ENCODE measurements at regions not wholly inside any gene's neighbourhood (a gene's known extent, or its start where the extent isn't known, plus 50 kb on each side); places are given as distances from the start of the nearest gene placed in this dataset.

DNA sequence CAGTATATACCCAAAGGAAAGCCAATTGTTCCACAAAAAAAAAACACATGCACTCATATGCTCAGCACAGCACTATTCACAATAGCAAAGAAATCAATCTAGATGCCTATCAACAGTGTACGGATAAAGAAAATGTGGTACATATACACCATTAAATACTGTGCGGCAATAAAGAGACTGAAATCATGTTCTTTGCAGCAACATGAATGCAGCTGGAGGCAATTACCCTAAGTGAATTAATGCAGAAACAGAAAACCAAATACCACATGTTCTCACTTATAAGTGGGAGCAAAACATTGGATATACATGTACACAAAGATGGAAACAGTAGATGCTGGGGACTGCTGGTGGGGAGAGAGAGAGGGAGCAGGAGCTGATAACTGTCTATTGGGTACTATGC, 124.2 kb upstream of the AADACL2 start:
- Histone ChIP-seq H3K4me3 (replicated peaks in 1 of 2; ENCODE audit: low read depth in 1 of 2, low read length in 2 of 2) (no peak overlapping the region), H3K9me3 (ENCODE audit: control insufficient read depth in 1 of 2, insufficient read depth in 1 of 2, low read depth in 1 of 2, low read length in 2 of 2) (no peaks in the 10 kb centered on the region), H3K9me2 (ENCODE audit: insufficient read depth) (no peaks in the 10 kb centered on the region), H3K27ac (ENCODE audit: low read depth, low read length) (no peak overlapping the region), H3K79me2 (ENCODE audit: insufficient read depth, low read length) (no peaks in the 10 kb centered on the region), H3K4me2 (ENCODE audit: low read length) (no peak overlapping the region), H3K4me1 (ENCODE audit: control insufficient read depth in 1 of 2, insufficient read depth in 2 of 2, low read length in 2 of 2) (no peaks in the 10 kb centered on the region), H3K36me3 (ENCODE audit: control insufficient read depth in 1 of 2, insufficient read depth in 2 of 2, low read length in 2 of 2) (no peaks in the 10 kb centered on the region), H4K20me1 (ENCODE audit: insufficient read depth) (no peaks in the 10 kb centered on the region), H3K9ac (ENCODE audit: low read length) (no peak overlapping the region), H2AFZ (ENCODE audit: low read depth, low read length, poor library complexity, severe bottlenecking) (no peak overlapping the region), H3K27me3 (ENCODE audit: insufficient read depth, low read length) (no peaks in the 10 kb centered on the region)
- POLR2A ChIA-PET: no interaction called here
- ATAC-seq: no peak
- no TSS peak for BruUV-seq (replicated peaks)
- no peak for DNase-seq (ENCODE audit: low read depth, low spot score)
- RAD21 ChIA-PET (ENCODE audit: low non-redundant PET in 1 of 2, low total read pairs in 2 of 2, uncharacterized antibody in 2 of 2, unreplicated experiment in 2 of 2): no interaction called here
- CTCF ChIA-PET: no interaction called here
- intact Hi-C loops (cut with micrococcal nuclease): no loop called here
- TF ChIP-seq EZH2 (IDR thresholded peaks at IDR 0.05): no peak
- no peak for TF ChIP-seq EGR1 (IDR thresholded peaks at IDR 0.05; ENCODE audit: low read depth)
- TF ChIP-seq SRF (IDR thresholded peaks at IDR 0.05; ENCODE audit: low read depth): no peak
- TF ChIP-seq RAD21 (IDR thresholded peaks at IDR 0.05; ENCODE audit: low read depth): no peak
- no peak for TF ChIP-seq SP1 (IDR thresholded peaks at IDR 0.05; ENCODE audit: low read depth)
- no peak for TF ChIP-seq ZNF274 (IDR thresholded peaks at IDR 0.05; ENCODE audit: low read depth, low read length)
- TF ChIP-seq, protein P1, sequence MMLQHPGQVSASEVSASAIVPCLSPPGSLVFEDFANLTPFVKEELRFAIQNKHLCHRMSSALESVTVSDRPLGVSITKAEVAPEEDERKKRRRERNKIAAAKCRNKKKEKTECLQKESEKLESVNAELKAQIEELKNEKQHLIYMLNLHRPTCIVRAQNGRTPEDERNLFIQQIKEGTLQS (IDR thresholded peaks at IDR 0.05): no peak
- TF ChIP-seq JUND (IDR thresholded peaks at IDR 0.05): no peak
- TF ChIP-seq, protein P2, sequence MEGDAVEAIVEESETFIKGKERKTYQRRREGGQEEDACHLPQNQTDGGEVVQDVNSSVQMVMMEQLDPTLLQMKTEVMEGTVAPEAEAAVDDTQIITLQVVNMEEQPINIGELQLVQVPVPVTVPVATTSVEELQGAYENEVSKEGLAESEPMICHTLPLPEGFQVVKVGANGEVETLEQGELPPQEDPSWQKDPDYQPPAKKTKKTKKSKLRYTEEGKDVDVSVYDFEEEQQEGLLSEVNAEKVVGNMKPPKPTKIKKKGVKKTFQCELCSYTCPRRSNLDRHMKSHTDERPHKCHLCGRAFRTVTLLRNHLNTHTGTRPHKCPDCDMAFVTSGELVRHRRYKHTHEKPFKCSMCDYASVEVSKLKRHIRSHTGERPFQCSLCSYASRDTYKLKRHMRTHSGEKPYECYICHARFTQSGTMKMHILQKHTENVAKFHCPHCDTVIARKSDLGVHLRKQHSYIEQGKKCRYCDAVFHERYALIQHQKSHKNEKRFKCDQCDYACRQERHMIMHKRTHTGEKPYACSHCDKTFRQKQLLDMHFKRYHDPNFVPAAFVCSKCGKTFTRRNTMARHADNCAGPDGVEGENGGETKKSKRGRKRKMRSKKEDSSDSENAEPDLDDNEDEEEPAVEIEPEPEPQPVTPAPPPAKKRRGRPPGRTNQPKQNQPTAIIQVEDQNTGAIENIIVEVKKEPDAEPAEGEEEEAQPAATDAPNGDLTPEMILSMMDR (IDR thresholded peaks at IDR 0.05 in 2 of 3, conservative IDR thresholded peaks at IDR 0.05 in 1 of 3; ENCODE audit: borderline replicate concordance in 1 of 3, insufficient read depth in 1 of 3, low read depth in 2 of 3, low read length in 2 of 3): no peak
- TF ChIP-seq ELF1 (IDR thresholded peaks at IDR 0.05; ENCODE audit: borderline replicate concordance, low read depth): no peak

DNA sequence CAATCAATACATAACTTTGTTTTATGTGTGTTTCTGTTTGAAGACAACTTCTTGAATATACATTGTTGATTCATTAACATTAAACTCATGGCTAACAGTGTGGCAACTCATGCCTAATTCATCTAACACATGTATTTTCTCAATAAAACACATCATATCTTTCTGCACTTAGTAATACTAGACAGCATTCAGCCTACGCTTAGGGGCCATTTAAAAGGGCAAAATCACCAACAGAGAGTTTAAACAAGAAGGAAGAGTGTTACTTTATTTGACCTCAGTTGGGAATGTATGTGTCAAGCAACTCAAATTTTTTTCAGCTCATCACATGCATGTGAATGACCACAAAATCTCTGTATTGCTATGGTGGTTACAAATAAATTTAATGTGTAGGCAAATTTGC, 128.8 kb upstream of the AADACL2 start:
- ATAC-seq (no peak), DNase-seq (ENCODE audit: low read depth, low spot score) (no peak)
- Histone ChIP-seq H4K20me1 (ENCODE audit: insufficient read depth) (no peaks in the 10 kb centered on the region), H3K4me2 (ENCODE audit: low read length) (no peak overlapping the region), H3K36me3 (ENCODE audit: control insufficient read depth in 1 of 2, insufficient read depth in 2 of 2, low read length in 2 of 2) (no peaks in the 10 kb centered on the region), H3K4me3 (replicated peaks in 1 of 2; ENCODE audit: low read depth in 1 of 2, low read length in 2 of 2) (no peak overlapping the region), H3K9me2 (ENCODE audit: insufficient read depth) (no peaks in the 10 kb centered on the region), H3K4me1 (ENCODE audit: control insufficient read depth in 1 of 2, insufficient read depth in 2 of 2, low read length in 2 of 2) (no peaks in the 10 kb centered on the region), H2AFZ (ENCODE audit: low read depth, low read length, poor library complexity, severe bottlenecking) (no peak overlapping the region), H3K27me3 (ENCODE audit: insufficient read depth, low read length) (no peaks in the 10 kb centered on the region), H3K27ac (ENCODE audit: low read depth, low read length) (no peak overlapping the region), H3K79me2 (ENCODE audit: insufficient read depth, low read length) (no peaks in the 10 kb centered on the region), H3K9me3 (ENCODE audit: control insufficient read depth in 1 of 2, insufficient read depth in 1 of 2, low read depth in 1 of 2, low read length in 2 of 2) (no peaks in the 10 kb centered on the region), H3K9ac (ENCODE audit: low read length) (no peak overlapping the region)
- ChIA-PET RAD21 (ENCODE audit: low non-redundant PET in 1 of 2, low total read pairs in 2 of 2, uncharacterized antibody in 2 of 2, unreplicated experiment in 2 of 2) (no interaction called here), CTCF (no interaction called here), POLR2A (no interaction called here)
- intact Hi-C loops (cut with micrococcal nuclease): no loop called here
- BruUV-seq (replicated peaks): no TSS peak
- TF ChIP-seq JUND (IDR thresholded peaks at IDR 0.05) (no peak), EZH2 (IDR thresholded peaks at IDR 0.05) (no peak), CBX3 (IDR thresholded peaks at IDR 0.05; ENCODE audit: low read depth) (no peak), POLR2A (IDR thresholded peaks at IDR 0.05; ENCODE audit: borderline replicate concordance, extremely low read depth, insufficient read depth, insufficient read length) (no peak), ZNF274 (IDR thresholded peaks at IDR 0.05; ENCODE audit: low read depth, low read length) (no peak), RAD21 (IDR thresholded peaks at IDR 0.05; ENCODE audit: low read depth) (no peak), SP1 (IDR thresholded peaks at IDR 0.05; ENCODE audit: low read depth) (no peak)
- TF ChIP-seq, protein P3, sequence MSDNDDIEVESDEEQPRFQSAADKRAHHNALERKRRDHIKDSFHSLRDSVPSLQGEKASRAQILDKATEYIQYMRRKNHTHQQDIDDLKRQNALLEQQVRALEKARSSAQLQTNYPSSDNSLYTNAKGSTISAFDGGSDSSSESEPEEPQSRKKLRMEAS (IDR thresholded peaks at IDR 0.05): no peak
- TF ChIP-seq, protein P4, sequence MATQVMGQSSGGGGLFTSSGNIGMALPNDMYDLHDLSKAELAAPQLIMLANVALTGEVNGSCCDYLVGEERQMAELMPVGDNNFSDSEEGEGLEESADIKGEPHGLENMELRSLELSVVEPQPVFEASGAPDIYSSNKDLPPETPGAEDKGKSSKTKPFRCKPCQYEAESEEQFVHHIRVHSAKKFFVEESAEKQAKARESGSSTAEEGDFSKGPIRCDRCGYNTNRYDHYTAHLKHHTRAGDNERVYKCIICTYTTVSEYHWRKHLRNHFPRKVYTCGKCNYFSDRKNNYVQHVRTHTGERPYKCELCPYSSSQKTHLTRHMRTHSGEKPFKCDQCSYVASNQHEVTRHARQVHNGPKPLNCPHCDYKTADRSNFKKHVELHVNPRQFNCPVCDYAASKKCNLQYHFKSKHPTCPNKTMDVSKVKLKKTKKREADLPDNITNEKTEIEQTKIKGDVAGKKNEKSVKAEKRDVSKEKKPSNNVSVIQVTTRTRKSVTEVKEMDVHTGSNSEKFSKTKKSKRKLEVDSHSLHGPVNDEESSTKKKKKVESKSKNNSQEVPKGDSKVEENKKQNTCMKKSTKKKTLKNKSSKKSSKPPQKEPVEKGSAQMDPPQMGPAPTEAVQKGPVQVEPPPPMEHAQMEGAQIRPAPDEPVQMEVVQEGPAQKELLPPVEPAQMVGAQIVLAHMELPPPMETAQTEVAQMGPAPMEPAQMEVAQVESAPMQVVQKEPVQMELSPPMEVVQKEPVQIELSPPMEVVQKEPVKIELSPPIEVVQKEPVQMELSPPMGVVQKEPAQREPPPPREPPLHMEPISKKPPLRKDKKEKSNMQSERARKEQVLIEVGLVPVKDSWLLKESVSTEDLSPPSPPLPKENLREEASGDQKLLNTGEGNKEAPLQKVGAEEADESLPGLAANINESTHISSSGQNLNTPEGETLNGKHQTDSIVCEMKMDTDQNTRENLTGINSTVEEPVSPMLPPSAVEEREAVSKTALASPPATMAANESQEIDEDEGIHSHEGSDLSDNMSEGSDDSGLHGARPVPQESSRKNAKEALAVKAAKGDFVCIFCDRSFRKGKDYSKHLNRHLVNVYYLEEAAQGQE (IDR thresholded peaks at IDR 0.05; ENCODE audit: low read depth): no peak

Data from HCT116 (cell line).